ENCODE measurements at regions not wholly inside any gene's neighbourhood (a gene's known extent, or its start where the extent isn't known, plus 50 kb on each side); places are given as distances from the start of the nearest gene placed in this dataset.

GRCh38 chr9:99623780-99624364, 197.8 kb upstream of the NR4A3 start:
- DNase-seq (ENCODE audit: low spot score) = no peak
- Histone ChIP-seq H3K4me1 (ENCODE audit: insufficient read depth, low read length, poor library complexity, severe bottlenecking) (no peaks in the 10 kb centered on the region), H3K36me3 (ENCODE audit: insufficient read depth, low read length, poor library complexity, severe bottlenecking) (no peaks in the 10 kb centered on the region), H3K27me3 (replicated peaks; ENCODE audit: insufficient read depth, low read depth, low read length, poor library complexity) (no peaks in the 10 kb centered on the region), H3K9me3 (ENCODE audit: low read depth, low read length, poor library complexity, severe bottlenecking) (no peaks in the 10 kb centered on the region), H3K27ac (ENCODE audit: low read depth, low read length, poor library complexity, severe bottlenecking) (no peak overlapping the region), H3K4me3 (ENCODE audit: low read depth, low read length, poor library complexity, severe bottlenecking) (no peak overlapping the region)
- CTCF ChIA-PET = no interaction called here
- intact Hi-C loops (cut with micrococcal nuclease; ENCODE audit: unreplicated experiment) = no loop called here
- TF ChIP-seq EZH2 (IDR thresholded peaks at IDR 0.05; ENCODE audit: borderline replicate concordance, low read depth, low read length, poor library complexity, severe bottlenecking) (no peak), CTCF (conservative IDR thresholded peaks at IDR 0.05; ENCODE audit: low read depth, low read length) (no peak)
- BruUV-seq (replicated peaks) = no TSS peak
- POLR2A ChIA-PET (ENCODE audit: low non-redundant PET) = no interaction called here

GRCh38 chr9:99624499-99625233, 197.0 kb upstream of the NR4A3 start:
- H3K36me3 ChIP-seq (ENCODE audit: insufficient read depth, low read length, poor library complexity, severe bottlenecking) = no peaks in the 10 kb centered on the region
- CTCF ChIA-PET = no interaction called here
- TF ChIP-seq EZH2 (IDR thresholded peaks at IDR 0.05; ENCODE audit: borderline replicate concordance, low read depth, low read length, poor library complexity, severe bottlenecking) = no peak
- TF ChIP-seq CTCF (conservative IDR thresholded peaks at IDR 0.05; ENCODE audit: low read depth, low read length) = no peak
- no peak overlapping the region for H3K27ac ChIP-seq (ENCODE audit: low read depth, low read length, poor library complexity, severe bottlenecking)
- POLR2A ChIA-PET (ENCODE audit: low non-redundant PET) = no interaction called here
- intact Hi-C loops (cut with micrococcal nuclease; ENCODE audit: unreplicated experiment) = no loop called here
- DNase-seq (ENCODE audit: low spot score) = no peak
- H3K9me3 ChIP-seq (ENCODE audit: low read depth, low read length, poor library complexity, severe bottlenecking) = no peaks in the 10 kb centered on the region
- no TSS peak for BruUV-seq (replicated peaks)
- H3K4me3 ChIP-seq (ENCODE audit: low read depth, low read length, poor library complexity, severe bottlenecking) = no peak overlapping the region
- no peaks in the 10 kb centered on the region for H3K27me3 ChIP-seq (replicated peaks; ENCODE audit: insufficient read depth, low read depth, low read length, poor library complexity)
- H3K4me1 ChIP-seq (ENCODE audit: insufficient read depth, low read length, poor library complexity, severe bottlenecking) = no peaks in the 10 kb centered on the region

- Histone ChIP-seq H3K27ac (ENCODE audit: low read depth, low read length, poor library complexity, severe bottlenecking) (no peak overlapping the region), H3K4me3 (ENCODE audit: low read depth, low read length, poor library complexity, severe bottlenecking) (no peak overlapping the region), H3K9me3 (ENCODE audit: low read depth, low read length, poor library complexity, severe bottlenecking) (no peaks in the 10 kb centered on the region), H3K27me3 (replicated peaks; ENCODE audit: insufficient read depth, low read depth, low read length, poor library complexity) (no peaks in the 10 kb centered on the region), H3K36me3 (ENCODE audit: insufficient read depth, low read length, poor library complexity, severe bottlenecking) (no peaks in the 10 kb centered on the region), H3K4me1 (ENCODE audit: insufficient read depth, low read length, poor library complexity, severe bottlenecking) (no peaks in the 10 kb centered on the region)
- no TSS peak for BruUV-seq (replicated peaks)
- no peak for DNase-seq (ENCODE audit: low spot score)
- CTCF ChIA-PET = no interaction called here
- TF ChIP-seq EZH2 (IDR thresholded peaks at IDR 0.05; ENCODE audit: borderline replicate concordance, low read depth, low read length, poor library complexity, severe bottlenecking) = no peak
- TF ChIP-seq CTCF (conservative IDR thresholded peaks at IDR 0.05; ENCODE audit: low read depth, low read length) = no peak
- intact Hi-C loops (cut with micrococcal nuclease; ENCODE audit: unreplicated experiment) = no loop called here
- POLR2A ChIA-PET (ENCODE audit: low non-redundant PET) = no interaction called here
These were observed 195.3 kb upstream of the NR4A3 start for GRCh38 chr9:99626426-99626825.

Measured in A673 (cell line).